ENCODE measurements at regions not wholly inside any gene's neighbourhood (a gene's known extent, or its start where the extent isn't known, plus 50 kb on each side); places are given as distances from the start of the nearest gene placed in this dataset.

DNA sequence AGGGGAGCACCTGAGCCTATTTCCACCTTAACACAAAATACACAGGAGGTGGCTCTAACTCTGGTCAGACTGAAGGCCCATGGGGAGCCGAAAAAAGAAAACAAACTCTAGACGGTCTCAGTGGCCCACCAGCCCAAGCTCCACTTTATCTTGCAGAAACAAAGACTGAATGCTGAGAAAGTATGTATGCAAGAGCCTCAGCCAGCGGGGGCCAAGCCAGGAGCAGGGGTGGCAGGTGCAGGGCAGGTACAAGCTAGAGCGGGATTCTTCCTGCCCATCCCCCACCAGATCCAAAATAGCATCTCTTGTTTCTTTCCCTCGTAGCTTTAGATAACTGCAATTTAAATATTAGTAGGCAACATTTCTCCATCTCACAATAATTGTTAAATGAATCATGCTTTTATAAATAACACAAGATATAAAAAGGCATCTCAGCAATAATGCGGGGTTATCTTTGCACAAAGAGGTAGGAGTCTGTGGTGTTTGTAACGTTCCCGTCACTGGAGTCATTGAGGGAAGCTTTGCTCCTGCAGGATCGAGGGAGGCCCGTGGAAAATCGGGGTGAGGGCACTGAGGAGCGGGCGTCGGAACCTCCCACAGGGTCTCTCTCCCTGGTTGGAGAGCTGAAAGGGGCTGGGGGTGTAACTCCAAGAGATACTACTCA, 418.0 kb downstream of the SHANK2 start:
- no peaks in the 10 kb centered on the region for H3K4me1 Mint-ChIP-seq (ENCODE audit: low read depth)
- no peak overlapping the region for H3K4me3 Mint-ChIP-seq
- ChIA-PET POLR2A (no interaction called here), CTCF (no interaction called here)
- H3K27ac Mint-ChIP-seq: no peak overlapping the region
- H3K27me3 Mint-ChIP-seq (ENCODE audit: low read depth): no peaks in the 10 kb centered on the region
- H3K9me3 Mint-ChIP-seq (ENCODE audit: insufficient read depth): no peaks in the 10 kb centered on the region
- DNase-seq (no peak), ATAC-seq (no peak)
- H3K36me3 Mint-ChIP-seq (ENCODE audit: low read depth): no peaks in the 10 kb centered on the region

- POLR2A ChIA-PET: no interaction called here
- ATAC-seq: no peak
- H3K4me3 Mint-ChIP-seq: no peak overlapping the region
- H3K4me1 Mint-ChIP-seq (ENCODE audit: low read depth): no peaks in the 10 kb centered on the region
- CTCF ChIA-PET: no interaction called here
- H3K9me3 Mint-ChIP-seq (ENCODE audit: insufficient read depth): no peaks in the 10 kb centered on the region
- H3K27me3 Mint-ChIP-seq (ENCODE audit: low read depth): no peaks in the 10 kb centered on the region
- no peaks in the 10 kb centered on the region for H3K36me3 Mint-ChIP-seq (ENCODE audit: low read depth)
- H3K27ac Mint-ChIP-seq: no peak overlapping the region
- no peak for DNase-seq
Measured at GRCh38 chr11:70834984-70835560, 417.3 kb downstream of the SHANK2 start.

DNA sequence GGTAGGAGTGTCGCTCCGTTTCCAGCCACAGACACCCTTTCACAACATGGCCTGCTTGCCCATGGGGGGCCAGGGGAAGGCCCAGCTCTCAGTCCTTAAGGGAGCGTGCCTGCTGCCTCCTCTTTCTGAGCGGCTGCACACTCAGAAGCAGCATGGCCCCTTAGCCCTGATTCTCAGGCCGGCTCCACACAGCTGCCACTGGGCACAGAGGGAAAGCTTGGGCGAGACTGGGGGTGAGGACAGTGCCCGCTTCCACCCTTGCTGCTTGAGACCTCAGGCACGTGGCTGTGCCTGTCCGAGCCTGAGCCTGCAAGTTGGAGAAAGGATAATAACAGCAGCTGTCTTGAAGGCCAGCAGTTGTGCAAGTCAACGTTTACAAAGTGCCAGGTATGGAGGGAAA, 416.3 kb downstream of the SHANK2 start:
- ATAC-seq: no peak
- H3K27ac Mint-ChIP-seq: no peak overlapping the region
- H3K27me3 Mint-ChIP-seq (ENCODE audit: low read depth): no peaks in the 10 kb centered on the region
- no peaks in the 10 kb centered on the region for H3K9me3 Mint-ChIP-seq (ENCODE audit: insufficient read depth)
- no peaks in the 10 kb centered on the region for H3K36me3 Mint-ChIP-seq (ENCODE audit: low read depth)
- POLR2A ChIA-PET: no interaction called here
- no peaks in the 10 kb centered on the region for H3K4me1 Mint-ChIP-seq (ENCODE audit: low read depth)
- no peak overlapping the region for H3K4me3 Mint-ChIP-seq
- no peak for DNase-seq
- CTCF ChIA-PET: no interaction called here

DNA sequence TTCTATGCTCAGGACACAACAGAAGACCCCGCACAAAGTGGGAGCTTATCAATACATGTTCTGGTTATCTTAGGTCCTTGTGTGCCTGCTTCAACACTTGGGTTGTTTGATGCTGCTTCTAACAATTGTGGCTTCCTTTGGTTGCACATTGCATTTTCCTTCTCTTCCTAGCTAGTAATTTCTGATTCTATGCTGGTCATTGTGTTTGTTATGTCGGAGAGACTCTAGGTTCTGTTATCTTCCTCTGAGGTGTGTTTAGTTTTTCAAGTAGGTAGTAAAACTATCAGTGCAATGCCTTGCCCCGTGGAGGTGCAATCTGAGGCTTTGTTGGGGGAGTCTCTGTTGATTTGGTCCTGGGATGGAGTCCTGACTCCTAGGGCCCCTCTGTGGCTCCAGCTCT, 414.2 kb downstream of the SHANK2 start:
- ChIA-PET POLR2A (no interaction called here), CTCF (no interaction called here)
- DNase-seq (no peak), ATAC-seq (no peak)
- Mint-ChIP-seq H3K27ac (no peak overlapping the region), H3K9me3 (ENCODE audit: insufficient read depth) (no peaks in the 10 kb centered on the region), H3K4me1 (ENCODE audit: low read depth) (no peaks in the 10 kb centered on the region), H3K27me3 (ENCODE audit: low read depth) (no peaks in the 10 kb centered on the region), H3K36me3 (ENCODE audit: low read depth) (no peaks in the 10 kb centered on the region), H3K4me3 (no peak overlapping the region)

- ATAC-seq: no peak
- no peak for DNase-seq
- H3K27me3 Mint-ChIP-seq (ENCODE audit: low read depth): no peaks in the 10 kb centered on the region
- ChIA-PET CTCF (no interaction called here), POLR2A (no interaction called here)
- no peak overlapping the region for H3K4me3 Mint-ChIP-seq
- H3K4me1 Mint-ChIP-seq (ENCODE audit: low read depth): no peaks in the 10 kb centered on the region
- no peaks in the 10 kb centered on the region for H3K36me3 Mint-ChIP-seq (ENCODE audit: low read depth)
- no peaks in the 10 kb centered on the region for H3K9me3 Mint-ChIP-seq (ENCODE audit: insufficient read depth)
- H3K27ac Mint-ChIP-seq: no peak overlapping the region
Measured at GRCh38 chr11:70839851-70840250, 412.5 kb downstream of the SHANK2 start.

- Mint-ChIP-seq H3K27ac (no peak overlapping the region), H3K27me3 (ENCODE audit: low read depth) (no peaks in the 10 kb centered on the region)
Measured at GRCh38 chr11:70841264-70841663, 411.1 kb downstream of the SHANK2 start.

DNA sequence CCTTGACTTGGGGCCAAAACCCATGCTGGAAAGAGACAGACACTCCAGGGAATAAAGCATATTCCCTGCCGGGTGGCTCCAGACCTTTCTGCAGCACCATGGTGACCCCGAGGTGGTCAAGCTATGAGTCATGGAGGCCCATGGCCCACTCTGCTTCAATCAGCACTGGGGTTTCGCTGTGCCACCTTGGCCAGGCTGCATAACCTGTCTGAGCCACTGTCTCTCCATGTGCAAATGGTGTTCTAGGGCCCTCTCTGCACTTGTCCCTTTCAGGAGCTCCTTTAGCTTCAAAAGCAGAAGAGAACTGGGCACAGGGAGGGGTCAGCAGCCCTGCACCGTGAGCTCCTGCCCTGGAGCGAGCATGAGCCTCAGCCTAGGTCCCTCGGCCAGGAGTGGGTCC, 410.1 kb downstream of the SHANK2 start:
- Mint-ChIP-seq H3K27me3 (ENCODE audit: low read depth) (no peaks in the 10 kb centered on the region), H3K36me3 (ENCODE audit: low read depth) (no peaks in the 10 kb centered on the region), H3K4me1 (ENCODE audit: low read depth) (no peaks in the 10 kb centered on the region), H3K9me3 (ENCODE audit: insufficient read depth) (no peaks in the 10 kb centered on the region), H3K4me3 (no peak overlapping the region), H3K27ac (no peak overlapping the region)
- DNase-seq (no peak), ATAC-seq (no peak)
- ChIA-PET CTCF (no interaction called here), POLR2A (no interaction called here)

More at GRCh38 chr11:70841264-70841663, 411.1 kb downstream of the SHANK2 start:
- POLR2A ChIA-PET: no interaction called here
- CTCF ChIA-PET: no interaction called here
- Mint-ChIP-seq H3K4me1 (ENCODE audit: low read depth) (no peaks in the 10 kb centered on the region), H3K4me3 (no peak overlapping the region), H3K36me3 (ENCODE audit: low read depth) (no peaks in the 10 kb centered on the region), H3K9me3 (ENCODE audit: insufficient read depth) (no peaks in the 10 kb centered on the region)
- no peak for ATAC-seq
- DNase-seq: no peak

DNA sequence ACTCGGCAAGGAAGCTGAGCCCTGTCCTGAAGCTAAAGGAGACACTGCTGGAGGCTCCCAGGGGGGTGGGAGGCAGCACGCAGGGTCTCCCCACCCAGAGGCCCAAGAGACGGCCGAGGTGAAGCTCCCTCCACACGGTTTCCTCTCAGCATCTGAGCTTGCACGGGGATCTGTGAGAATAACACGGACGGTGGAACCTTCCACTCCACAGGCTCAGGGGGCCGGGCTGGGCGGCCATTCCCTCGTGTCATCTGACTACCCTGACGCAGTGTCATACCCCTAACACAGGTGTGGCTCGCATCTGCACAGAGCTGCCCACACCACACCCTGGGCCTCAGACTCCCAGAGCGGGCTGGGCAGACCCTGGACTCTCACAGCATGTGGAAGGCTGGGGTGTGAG, 409.7 kb downstream of the SHANK2 start:
- no peak for ATAC-seq
- no peaks in the 10 kb centered on the region for H3K27me3 Mint-ChIP-seq (ENCODE audit: low read depth)
- no peaks in the 10 kb centered on the region for H3K36me3 Mint-ChIP-seq (ENCODE audit: low read depth)
- POLR2A ChIA-PET: no interaction called here
- H3K9me3 Mint-ChIP-seq (ENCODE audit: insufficient read depth): no peaks in the 10 kb centered on the region
- no peak overlapping the region for H3K4me3 Mint-ChIP-seq
- CTCF ChIA-PET: no interaction called here
- no peak overlapping the region for H3K27ac Mint-ChIP-seq
- no peaks in the 10 kb centered on the region for H3K4me1 Mint-ChIP-seq (ENCODE audit: low read depth)
- DNase-seq: no peak

DNA sequence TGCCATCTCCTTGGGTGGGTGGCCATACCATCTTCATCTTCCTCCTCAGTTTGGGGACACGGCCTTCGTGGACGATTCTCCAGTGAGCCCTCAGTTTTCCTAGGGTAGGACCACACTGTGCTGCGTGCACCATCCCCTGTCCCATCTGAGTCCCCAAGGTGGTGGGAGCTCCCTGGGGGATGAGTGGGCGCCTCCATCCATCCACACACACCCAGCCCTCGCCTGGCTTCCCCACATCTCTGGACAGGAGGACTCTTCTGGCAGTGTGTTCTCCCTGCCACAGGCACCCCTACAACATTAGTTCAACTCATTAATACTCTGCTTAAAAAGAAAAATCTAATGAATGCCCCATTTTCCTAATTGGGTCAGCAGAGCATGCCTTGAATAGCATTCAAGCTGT, 408.5 kb downstream of the SHANK2 start:
- no peaks in the 10 kb centered on the region for H3K9me3 Mint-ChIP-seq (ENCODE audit: insufficient read depth)
- no peak overlapping the region for H3K27ac Mint-ChIP-seq
- CTCF ChIA-PET: no interaction called here
- DNase-seq (no peak), ATAC-seq (no peak)
- no peaks in the 10 kb centered on the region for H3K4me1 Mint-ChIP-seq (ENCODE audit: low read depth)
- no peak overlapping the region for H3K4me3 Mint-ChIP-seq
- H3K36me3 Mint-ChIP-seq (ENCODE audit: low read depth): no peaks in the 10 kb centered on the region
- POLR2A ChIA-PET: no interaction called here
- no peaks in the 10 kb centered on the region for H3K27me3 Mint-ChIP-seq (ENCODE audit: low read depth)

DNA sequence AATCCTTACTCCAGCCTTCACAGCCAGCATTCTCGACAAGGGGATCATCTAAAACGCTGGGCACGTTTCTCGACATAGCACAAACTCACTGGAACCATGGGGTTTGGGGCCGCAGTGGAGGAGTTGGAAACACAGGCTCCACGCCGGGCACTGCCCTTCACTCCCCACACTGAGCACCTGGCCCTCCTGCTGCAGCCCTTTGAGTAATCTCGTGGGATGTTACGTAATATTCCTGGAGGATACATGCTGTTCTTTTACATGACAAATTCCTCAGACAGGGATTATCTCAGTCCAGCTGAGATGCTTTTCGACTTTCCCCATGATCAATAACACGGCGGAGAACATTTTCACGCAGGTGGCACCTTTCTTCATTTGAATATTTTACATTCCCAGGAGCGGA, 408.0 kb downstream of the SHANK2 start:
- ChIA-PET CTCF (no interaction called here), POLR2A (no interaction called here)
- no peak overlapping the region for H3K27ac Mint-ChIP-seq
- DNase-seq: no peak
- H3K4me1 Mint-ChIP-seq (ENCODE audit: low read depth): no peaks in the 10 kb centered on the region
- no peak for ATAC-seq
- no peaks in the 10 kb centered on the region for H3K27me3 Mint-ChIP-seq (ENCODE audit: low read depth)
- no peaks in the 10 kb centered on the region for H3K36me3 Mint-ChIP-seq (ENCODE audit: low read depth)
- no peaks in the 10 kb centered on the region for H3K9me3 Mint-ChIP-seq (ENCODE audit: insufficient read depth)
- no peak overlapping the region for H3K4me3 Mint-ChIP-seq

DNA sequence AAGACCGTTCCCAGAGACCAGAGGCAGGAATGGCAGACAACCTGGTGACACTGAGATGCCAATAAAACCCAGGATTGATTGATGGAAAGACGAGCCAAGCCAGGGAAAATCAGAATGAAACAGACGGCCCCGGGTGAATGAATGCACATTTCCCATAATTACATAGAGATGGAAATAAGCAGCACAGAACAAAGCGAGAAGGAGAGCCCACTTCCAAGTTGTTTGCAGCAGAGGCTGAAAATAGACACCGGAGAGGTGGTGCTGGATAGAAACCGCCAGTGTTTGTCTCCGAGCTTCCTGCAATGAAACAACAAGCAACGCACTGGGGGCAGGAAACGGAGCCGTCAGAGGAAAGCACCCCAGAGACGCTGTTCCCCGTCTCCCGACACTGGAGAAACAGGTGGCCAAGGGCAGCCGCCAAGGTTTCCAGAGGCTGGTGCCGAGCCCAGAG, 406.8 kb downstream of the SHANK2 start:
- DNase-seq: no peak
- H3K4me3 Mint-ChIP-seq: no peak overlapping the region
- no peaks in the 10 kb centered on the region for H3K36me3 Mint-ChIP-seq (ENCODE audit: low read depth)
- H3K27me3 Mint-ChIP-seq (ENCODE audit: low read depth): no peaks in the 10 kb centered on the region
- no peaks in the 10 kb centered on the region for H3K4me1 Mint-ChIP-seq (ENCODE audit: low read depth)
- ChIA-PET POLR2A (no interaction called here), CTCF (no interaction called here)
- ATAC-seq: no peak
- H3K9me3 Mint-ChIP-seq (ENCODE audit: insufficient read depth): no peaks in the 10 kb centered on the region
- no peak overlapping the region for H3K27ac Mint-ChIP-seq

GRCh38 chr11:70846781-70847655, 405.4 kb downstream of the SHANK2 start:
- Mint-ChIP-seq H3K9me3 (ENCODE audit: insufficient read depth) (no peaks in the 10 kb centered on the region), H3K27me3 (ENCODE audit: low read depth) (no peaks in the 10 kb centered on the region), H3K4me1 (ENCODE audit: low read depth) (no peaks in the 10 kb centered on the region), H3K36me3 (ENCODE audit: low read depth) (no peaks in the 10 kb centered on the region), H3K4me3 (no peak overlapping the region), H3K27ac (no peak overlapping the region)
- no peak for DNase-seq
- ATAC-seq: no peak
- ChIA-PET CTCF (no interaction called here), POLR2A (no interaction called here)

All from activated CD8-positive, alpha-beta T cell treated with anti-CD3 and anti-CD28 coated beads, Interleukin-2, amount 10 ng/mL, durations not matched to agents 7 days and 5 days (primary cell).